GM23248 (cell line): ENCODE measurements at regions not wholly inside any gene's neighbourhood (a gene's known extent, or its start where the extent isn't known, plus 50 kb on each side); places are given as distances from the start of the nearest gene placed in this dataset.

Experiments
- DNase-seq: peaks from one replicate; pipeline ENCODE4 v3.0.0-alpha.2; 2015
- H2AFZ ChIP-seq: fragments of 200-600 bp; sonication (generic); 2 replicates; pipeline ENCODE4 v1.6.1; 2016; ENCODE audit warnings: antibody characterized with exemption
- H3F3A ChIP-seq: fragments of 200-600 bp; sonication (generic); 2 replicates; pipeline ENCODE4 v1.6.1; 2016; ENCODE audit warnings: mild to moderate bottlenecking, antibody characterized with exemption, mixed run types; ENCODE audit not compliant: insufficient read depth
- H3K27ac ChIP-seq: fragments of 200-600 bp; sonication (generic); 2 replicates; pipeline ENCODE4 v1.5.1; 2016; ENCODE audit warnings: mild to moderate bottlenecking
- H3K27me3 ChIP-seq: fragments of 200-600 bp; sonication (generic); replicated peaks from 2 replicates; pipeline ENCODE4 v1.6.1; 2016; ENCODE audit warnings: mild to moderate bottlenecking; ENCODE audit not compliant: insufficient read depth
- H3K36me3 ChIP-seq: fragments of 200-600 bp; sonication (generic); 2 replicates; pipeline ENCODE4 v1.6.1; 2016; ENCODE audit warnings: low read depth, mild to moderate bottlenecking
- H3K4me1 ChIP-seq: fragments of 200-600 bp; sonication (generic); 2 replicates; pipeline ENCODE4 v1.6.1; 2016; ENCODE audit warnings: mild to moderate bottlenecking; ENCODE audit not compliant: insufficient read depth
- H3K4me2 ChIP-seq: fragments of 200-600 bp; sonication (generic); one replicate; pipeline ENCODE4 v1.6.1; 2016; ENCODE audit warnings: mild to moderate bottlenecking; ENCODE audit not compliant: unreplicated experiment
- H3K4me3 ChIP-seq: fragments of 200-600 bp; sonication (generic); 2 replicates; pipeline ENCODE4 v1.5.1; 2016; ENCODE audit warnings: mild to moderate bottlenecking
- H3K79me2 ChIP-seq: fragments of 200-600 bp; sonication (generic); 2 replicates; pipeline ENCODE4 v1.6.1; 2016; ENCODE audit warnings: mild to moderate bottlenecking; ENCODE audit not compliant: insufficient read depth
- H3K9ac ChIP-seq: fragments of 200-600 bp; sonication (generic); 2 replicates; pipeline ENCODE4 v1.6.1; 2016; ENCODE audit warnings: mild to moderate bottlenecking
- H3K9me2 ChIP-seq: fragments of 200-600 bp; sonication (generic); 2 replicates; pipeline ENCODE4 v1.6.1; 2016; ENCODE audit warnings: mixed run types, mild to moderate bottlenecking, moderate library complexity; ENCODE audit not compliant: insufficient read depth
- H3K9me3 ChIP-seq: fragments of 200-600 bp; sonication (generic); one replicate; pipeline ENCODE4 v1.6.1; 2017; ENCODE audit warnings: low read depth
- H4K20me1 ChIP-seq: fragments of 200-600 bp; sonication (generic); 2 replicates; pipeline ENCODE4 v1.6.0; 2016; ENCODE audit not compliant: insufficient read depth
- EZH2 ChIP-seq: fragments of 200-600 bp; sonication (generic); IDR thresholded peaks from 2 replicates; pipeline ENCODE4 v1.6.1; 2018; ENCODE audit warnings: antibody characterized with exemption, mild to moderate bottlenecking; ENCODE audit not compliant: insufficient read depth, poor library complexity, severe bottlenecking
- EZH2phosphoT487 ChIP-seq: fragments of 200-600 bp; sonication (generic); IDR thresholded peaks from 2 replicates; pipeline ENCODE4 v1.6.1; 2018; ENCODE audit warnings: antibody characterized with exemption, moderate library complexity, mild to moderate bottlenecking, low read depth; ENCODE audit not compliant: insufficient read depth
- WGBS, 2 experiments: methylation state at CpG; one replicate each; pipeline ENCODE4 v1.1.6; 2015 to 2017; ENCODE audit warnings: low lambda C conversion rate in 2 of 2, low coverage in 1 of 2; ENCODE audit errors: missing lambda C conversion rate in 2 of 2; 5-methylcytosine and 5-hydroxymethylcytosine counted together
- in situ Hi-C: fragments of 300-500 bp; cut with MboI; formaldehyde crosslinking; loops from 2 replicates; pipeline ENCODE4 v1.15.0; 2020

DNA sequence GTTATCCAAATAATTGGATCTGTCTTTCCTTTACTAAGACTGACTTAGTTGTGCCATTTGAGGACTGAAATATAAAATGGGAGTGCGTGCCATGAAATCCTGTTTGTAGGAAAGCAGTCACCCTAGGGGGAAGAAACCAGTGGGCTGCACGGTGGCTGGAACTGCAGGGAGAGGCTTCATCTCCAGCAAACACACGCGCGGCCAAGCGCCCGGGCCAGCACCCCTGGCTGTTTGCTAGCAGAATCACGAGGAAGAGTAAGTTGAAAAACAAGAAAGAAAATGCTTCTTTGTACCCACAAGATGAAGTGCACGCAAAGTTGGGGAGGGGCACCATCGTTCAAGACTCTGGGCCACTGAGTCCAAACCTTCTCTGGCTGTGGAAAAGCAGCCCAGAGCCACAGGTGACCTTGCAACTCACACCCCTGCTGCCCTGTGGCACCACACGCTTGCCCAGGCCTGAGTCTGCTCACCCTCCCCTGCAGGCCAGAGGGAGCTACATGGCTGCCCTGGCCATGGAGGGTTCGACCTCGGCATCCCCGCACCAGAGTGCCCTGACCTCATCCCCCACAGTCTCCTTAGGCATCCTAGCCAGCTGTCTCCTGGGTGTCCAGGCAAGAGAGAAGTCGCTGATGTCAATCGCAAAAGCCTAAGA is 55.2 kb downstream of the IRX2 start:
- TF ChIP-seq EZH2phosphoT487 = no peak
- TF ChIP-seq EZH2 = no peak
- H3K27me3 ChIP-seq = no peaks in the 10 kb centered on the region; the same call in 1 of the 2 replicates
- no peaks in the 10 kb centered on the region for H4K20me1 ChIP-seq
- no peak for DNase-seq
- no peak overlapping the region for H3K9ac ChIP-seq
- H3K27ac ChIP-seq = no peak overlapping the region
- H2AFZ ChIP-seq = no peak overlapping the region
- no peak overlapping the region for H3K4me3 ChIP-seq
- in situ Hi-C loops = no loop called here
- 62 to 64% methylated on average over 16 of the region's 16 CpGs for WGBS, 2 experiments
- no peaks in the 10 kb centered on the region for H3K9me3 ChIP-seq
- no peaks in the 10 kb centered on the region for H3K36me3 ChIP-seq
- H3K4me1 ChIP-seq = no peaks in the 10 kb centered on the region
- no peaks in the 10 kb centered on the region for H3K9me2 ChIP-seq
- no peak overlapping the region for H3K4me2 ChIP-seq
- no peaks in the 10 kb centered on the region for H3K79me2 ChIP-seq
- H3F3A ChIP-seq = no peaks in the 10 kb centered on the region

DNA sequence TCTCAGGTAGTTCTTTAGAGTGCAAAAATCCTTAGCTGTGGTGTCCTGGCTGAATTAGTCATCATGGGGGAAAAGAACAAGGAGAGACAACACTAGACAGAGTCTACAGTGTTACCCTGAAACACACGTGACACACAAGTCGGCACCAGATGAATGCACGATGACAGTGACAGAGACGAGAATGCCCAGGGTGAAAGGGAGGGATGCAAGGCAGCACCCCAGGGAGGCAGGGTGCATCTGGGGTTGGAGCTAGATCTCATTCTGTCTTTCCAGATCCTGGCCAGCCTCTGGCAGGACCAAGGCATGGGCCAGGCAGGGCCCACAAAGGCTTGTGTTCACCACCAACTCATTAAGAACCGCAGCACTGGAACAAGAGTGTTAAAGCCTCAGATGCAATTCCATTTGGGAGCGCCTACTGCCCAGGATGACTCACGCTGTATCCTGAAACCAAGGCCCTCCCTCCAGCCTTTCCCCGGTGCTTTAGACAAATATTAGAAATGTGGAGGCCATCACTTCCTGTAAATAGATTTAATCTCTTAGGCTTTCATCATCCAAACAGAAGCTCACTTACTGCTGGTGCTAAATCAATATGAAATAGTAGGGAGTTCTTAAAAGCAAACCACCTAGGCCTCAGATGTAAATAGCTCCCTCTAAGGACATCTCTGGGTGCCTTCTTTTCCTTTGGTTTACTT is 56.1 kb downstream of the IRX2 start:
- no peak for TF ChIP-seq EZH2
- TF ChIP-seq EZH2phosphoT487 = no peak
- Histone ChIP-seq H4K20me1 (no peaks in the 10 kb centered on the region), H3K4me1 (no peaks in the 10 kb centered on the region), H3K4me3 (no peak overlapping the region), H3K36me3 (no peaks in the 10 kb centered on the region), H2AFZ (peak overlapping the region; percentile 62; the same call in 1 of the 2 replicates), H3K4me2 (no peak overlapping the region), H3F3A (no peaks in the 10 kb centered on the region), H3K79me2 (no peaks in the 10 kb centered on the region), H3K27ac (no peak overlapping the region), H3K9ac (no peak overlapping the region), H3K27me3 (no peaks in the 10 kb centered on the region; the same call in 1 of the 2 replicates), H3K9me3 (no peaks in the 10 kb centered on the region), H3K9me2 (no peaks in the 10 kb centered on the region)
- peak; percentile 27 for DNase-seq
- 49 to 58% methylated on average over 8 of the region's 8 CpGs for WGBS, 2 experiments
- in situ Hi-C loops = no loop called here

DNA sequence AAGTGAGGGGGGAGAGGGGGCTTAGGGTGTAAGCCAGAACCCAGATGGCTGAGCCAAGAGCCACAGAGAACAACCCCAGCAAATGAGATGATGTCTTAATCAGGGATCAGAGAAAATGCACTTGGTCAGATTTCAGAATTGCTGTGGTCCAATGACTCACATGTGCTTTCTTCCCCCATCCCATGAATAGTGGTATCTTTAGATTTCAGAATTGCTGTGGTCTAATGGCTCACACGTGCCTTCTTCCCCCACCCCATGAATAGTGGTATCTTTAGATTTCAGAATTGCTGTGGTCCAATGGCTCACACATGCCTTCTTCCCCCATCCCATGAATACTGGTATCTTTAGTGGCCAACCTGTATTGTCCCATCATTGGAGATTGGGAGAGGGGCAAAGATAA is 59.9 kb downstream of the IRX2 start:
- no peak for TF ChIP-seq EZH2phosphoT487
- TF ChIP-seq EZH2 = no peak
- H3K9ac ChIP-seq = no peak overlapping the region
- H3K79me2 ChIP-seq = no peaks in the 10 kb centered on the region
- H3K4me2 ChIP-seq = no peak overlapping the region
- H4K20me1 ChIP-seq = no peaks in the 10 kb centered on the region
- no peak overlapping the region for H2AFZ ChIP-seq
- no peaks in the 10 kb centered on the region for H3K4me1 ChIP-seq
- no peak overlapping the region for H3K27ac ChIP-seq
- no peaks in the 10 kb centered on the region for H3K9me3 ChIP-seq
- H3K27me3 ChIP-seq = no peaks in the 10 kb centered on the region; the same call in 1 of the 2 replicates
- H3K4me3 ChIP-seq = no peak overlapping the region
- H3K36me3 ChIP-seq = no peaks in the 10 kb centered on the region
- 0 to 11% methylated on average over 1 of the region's 1 CpG for WGBS, 2 experiments
- in situ Hi-C loops = no loop called here
- no peak for DNase-seq
- H3K9me2 ChIP-seq = no peaks in the 10 kb centered on the region
- no peaks in the 10 kb centered on the region for H3F3A ChIP-seq

DNA sequence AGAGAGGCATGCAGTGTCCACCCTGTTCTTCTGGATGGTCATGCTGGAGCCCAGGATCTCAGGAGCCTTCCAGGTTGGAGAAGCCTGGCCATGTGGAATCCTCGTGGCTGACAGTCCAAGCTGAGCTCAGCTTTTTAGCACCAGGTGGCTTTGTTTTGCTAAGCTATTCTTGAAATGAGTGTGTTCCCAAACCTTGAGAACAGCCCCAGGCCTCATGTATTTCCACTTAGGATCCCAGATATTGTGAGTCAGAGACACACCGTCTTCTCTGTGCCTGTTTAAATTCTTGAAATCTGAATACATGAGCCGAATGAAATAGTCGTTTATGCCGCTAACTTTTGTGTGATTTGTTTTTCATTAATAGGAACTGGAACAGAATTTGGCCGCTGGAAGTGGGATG is 61.2 kb downstream of the IRX2 start:
- no peak overlapping the region for H3K4me3 ChIP-seq
- no peak overlapping the region for H3K4me2 ChIP-seq
- no peaks in the 10 kb centered on the region; the same call in 1 of the 2 replicates for H3K27me3 ChIP-seq
- H3K36me3 ChIP-seq = no peaks in the 10 kb centered on the region
- H3K27ac ChIP-seq = no peak overlapping the region
- peaks cover 11% of the 10 kb centered on the region; the same call in 1 of the 2 replicates for H3K4me1 ChIP-seq
- H2AFZ ChIP-seq = no peak overlapping the region
- H3K9ac ChIP-seq = no peak overlapping the region
- peaks cover 5% of the 10 kb centered on the region; the same call in 1 of the 2 replicates for H3F3A ChIP-seq
- in situ Hi-C loops = no loop called here
- H4K20me1 ChIP-seq = no peaks in the 10 kb centered on the region
- no peak for TF ChIP-seq EZH2phosphoT487
- TF ChIP-seq EZH2 = no peak
- WGBS, 2 experiments = 32 to 33% methylated on average over 6 of the region's 6 CpGs
- H3K79me2 ChIP-seq = no peaks in the 10 kb centered on the region
- no peaks in the 10 kb centered on the region for H3K9me3 ChIP-seq
- no peaks in the 10 kb centered on the region for H3K9me2 ChIP-seq
- no peak for DNase-seq
